ENCODE measurements at regions not wholly inside any gene's neighbourhood (a gene's known extent, or its start where the extent isn't known, plus 50 kb on each side); places are given as distances from the start of the nearest gene placed in this dataset. TPM values are rescaled to one million over a fixed set of nuclear protein-coding genes. Genes with fewer than 3 reads are reported as not detected.

Small RNA genes in the stretch of these regions (small RNA-seq; reads per million reads assigned to genes)
- gene MIR3680-2 (ENCODE audit: low replicate concordance), result not detected

Measured in skin of body (tissue), 1 donor.